ENCODE measurements at regions not wholly inside any gene's neighbourhood (a gene's known extent, or its start where the extent isn't known, plus 50 kb on each side); places are given as distances from the start of the nearest gene placed in this dataset.

DNA sequence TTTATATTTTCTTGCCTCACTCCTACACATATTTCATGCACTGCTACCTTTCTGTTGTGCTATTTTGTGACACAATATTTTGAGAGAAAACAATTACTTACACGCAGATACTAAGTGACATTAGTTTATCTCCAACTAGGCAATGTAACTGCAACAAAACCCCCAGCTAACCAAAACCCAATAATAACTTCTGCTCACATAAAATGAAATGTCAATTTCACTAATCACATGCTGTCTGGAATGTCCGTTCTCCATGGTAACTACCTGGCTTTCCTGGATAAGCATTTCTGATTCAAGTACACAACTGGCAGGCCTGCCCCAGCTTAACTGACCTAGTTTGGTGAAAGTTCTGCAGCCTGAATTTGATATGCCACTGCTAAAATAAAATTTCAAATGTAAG lies 313.5 kb downstream of the TMA16 start:
- Histone ChIP-seq H3K36me3 (ENCODE audit: control insufficient read depth in 3 of 3, insufficient read depth in 2 of 3, low read depth in 1 of 3, low read length in 3 of 3) (no peaks in the 10 kb centered on the region), H3K27me3 (ENCODE audit: control insufficient read depth in 3 of 3, insufficient read depth in 3 of 3, low read length in 3 of 3) (no peaks in the 10 kb centered on the region), H3K4me1 (ENCODE audit: control insufficient read depth in 3 of 3, insufficient read depth in 2 of 3, low read depth in 1 of 3, low read length in 2 of 3) (no peaks in the 10 kb centered on the region), H3K9me3 (ENCODE audit: control insufficient read depth in 2 of 2, insufficient read depth in 1 of 2, low read depth in 1 of 2, low read length in 1 of 2) (no peaks in the 10 kb centered on the region), H3K27ac (ENCODE audit: low read depth in 1 of 3, low read length in 2 of 3) (no peak overlapping the region), H3K4me3 (ENCODE audit: low read depth in 1 of 3, low read length in 3 of 3) (no peak overlapping the region)
- WGBS, 3 donors, result 35 to 67% (median 47%) methylated on average over 2 of the region's 2 CpGs
- DNase-seq (no peak), FAIRE-seq (no peak)

DNA sequence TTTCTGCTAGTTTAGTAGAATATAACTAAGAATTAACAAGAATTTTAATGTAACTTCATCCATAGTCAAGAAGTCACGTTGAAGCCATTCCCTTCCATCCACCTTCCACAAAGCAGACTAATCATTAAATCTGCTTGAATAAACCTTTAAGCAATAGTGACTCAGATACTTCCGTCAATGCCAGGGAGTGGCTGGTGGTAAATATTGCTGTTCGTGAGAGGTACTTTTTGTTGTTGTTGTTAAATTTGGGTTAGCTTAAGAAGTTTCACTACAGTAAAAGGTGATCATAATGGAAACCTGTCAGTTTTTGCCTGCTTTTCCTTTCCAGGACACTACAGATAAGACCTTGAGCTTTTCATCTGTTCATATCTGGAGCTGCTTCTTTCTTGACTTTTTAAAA lies 316.3 kb downstream of the TMA16 start:
- peak in 1 of 2 donors; percentile 1 for DNase-seq
- H3K9me3 ChIP-seq (ENCODE audit: control insufficient read depth in 2 of 2, insufficient read depth in 1 of 2, low read depth in 1 of 2, low read length in 1 of 2), result no peaks in the 10 kb centered on the region
- no peak overlapping the region for H3K27ac ChIP-seq (ENCODE audit: low read depth in 1 of 3, low read length in 2 of 3)
- 14 to 58% (median 30%) methylated on average over 3 of the region's 3 CpGs for WGBS, 3 donors
- no peak overlapping the region for H3K4me3 ChIP-seq (ENCODE audit: low read depth in 1 of 3, low read length in 3 of 3)
- H3K27me3 ChIP-seq (ENCODE audit: control insufficient read depth in 3 of 3, insufficient read depth in 3 of 3, low read length in 3 of 3), result no peaks in the 10 kb centered on the region
- no peak for FAIRE-seq
- H3K36me3 ChIP-seq (ENCODE audit: control insufficient read depth in 3 of 3, insufficient read depth in 2 of 3, low read depth in 1 of 3, low read length in 3 of 3), result no peaks in the 10 kb centered on the region
- H3K4me1 ChIP-seq (ENCODE audit: control insufficient read depth in 3 of 3, insufficient read depth in 2 of 3, low read depth in 1 of 3, low read length in 2 of 3), result no peaks in the 10 kb centered on the region

DNA sequence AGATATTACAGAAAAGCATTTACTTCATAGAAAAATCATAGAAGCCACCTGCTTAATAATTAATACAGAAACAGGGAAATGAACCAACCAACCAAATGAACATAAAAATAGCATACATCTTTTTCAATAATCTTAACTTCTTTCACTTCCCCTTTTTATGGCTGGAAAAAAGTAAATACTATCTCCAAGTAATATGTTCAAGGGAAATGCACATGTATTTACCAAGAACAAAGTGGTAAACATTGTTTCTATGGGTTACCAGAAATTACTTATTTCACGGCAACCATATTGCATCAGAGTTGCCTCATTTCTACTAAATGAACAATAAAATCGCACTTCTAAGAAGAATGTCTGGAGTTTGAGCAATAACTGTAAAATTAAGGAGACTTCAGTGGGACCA lies 321.3 kb downstream of the TMA16 start:
- WGBS, 3 donors, result 60 to 73% (median 73%) methylated on average over 2 of the region's 2 CpGs
- Histone ChIP-seq H3K36me3 (ENCODE audit: control insufficient read depth in 3 of 3, insufficient read depth in 2 of 3, low read depth in 1 of 3, low read length in 3 of 3) (no peaks in the 10 kb centered on the region), H3K4me3 (ENCODE audit: low read depth in 1 of 3, low read length in 3 of 3) (no peak overlapping the region), H3K27ac (ENCODE audit: low read depth in 1 of 3, low read length in 2 of 3) (no peak overlapping the region), H3K4me1 (ENCODE audit: control insufficient read depth in 3 of 3, insufficient read depth in 2 of 3, low read depth in 1 of 3, low read length in 2 of 3) (no peaks in the 10 kb centered on the region), H3K9me3 (ENCODE audit: control insufficient read depth in 2 of 2, insufficient read depth in 1 of 2, low read depth in 1 of 2, low read length in 1 of 2) (no peaks in the 10 kb centered on the region), H3K27me3 (ENCODE audit: control insufficient read depth in 3 of 3, insufficient read depth in 3 of 3, low read length in 3 of 3) (no peaks in the 10 kb centered on the region)
- FAIRE-seq, result no peak
- DNase-seq, result no peak

DNA sequence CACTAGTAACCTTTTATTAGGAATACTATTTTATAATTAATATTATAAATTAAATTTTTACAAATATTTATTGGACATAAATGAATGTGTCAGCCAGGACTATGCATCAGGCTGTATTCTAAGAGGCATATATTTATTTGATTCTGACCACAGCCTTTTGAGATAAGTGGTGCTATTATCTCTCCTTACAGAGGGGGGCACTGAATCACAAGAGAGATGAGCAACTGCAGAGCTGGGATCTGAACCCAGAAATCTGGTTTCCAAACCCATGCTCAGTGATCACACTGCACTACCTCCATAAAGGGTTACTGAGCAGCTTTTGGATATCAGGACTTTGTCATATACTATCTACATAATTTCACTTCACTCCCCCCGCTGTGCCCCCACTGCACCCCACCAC lies 322.0 kb downstream of the TMA16 start:
- Histone ChIP-seq H3K36me3 (ENCODE audit: control insufficient read depth in 3 of 3, insufficient read depth in 2 of 3, low read depth in 1 of 3, low read length in 3 of 3) (no peaks in the 10 kb centered on the region), H3K4me1 (ENCODE audit: control insufficient read depth in 3 of 3, insufficient read depth in 2 of 3, low read depth in 1 of 3, low read length in 2 of 3) (no peaks in the 10 kb centered on the region), H3K27ac (ENCODE audit: low read depth in 1 of 3, low read length in 2 of 3) (no peak overlapping the region), H3K4me3 (ENCODE audit: low read depth in 1 of 3, low read length in 3 of 3) (no peak overlapping the region), H3K27me3 (ENCODE audit: control insufficient read depth in 3 of 3, insufficient read depth in 3 of 3, low read length in 3 of 3) (no peaks in the 10 kb centered on the region), H3K9me3 (ENCODE audit: control insufficient read depth in 2 of 2, insufficient read depth in 1 of 2, low read depth in 1 of 2, low read length in 1 of 2) (no peaks in the 10 kb centered on the region)
- WGBS, 3 donors, result 73 to 94% (median 86%) methylated on average over 1 of the region's 1 CpG
- no peak for FAIRE-seq
- DNase-seq, result no peak

DNA sequence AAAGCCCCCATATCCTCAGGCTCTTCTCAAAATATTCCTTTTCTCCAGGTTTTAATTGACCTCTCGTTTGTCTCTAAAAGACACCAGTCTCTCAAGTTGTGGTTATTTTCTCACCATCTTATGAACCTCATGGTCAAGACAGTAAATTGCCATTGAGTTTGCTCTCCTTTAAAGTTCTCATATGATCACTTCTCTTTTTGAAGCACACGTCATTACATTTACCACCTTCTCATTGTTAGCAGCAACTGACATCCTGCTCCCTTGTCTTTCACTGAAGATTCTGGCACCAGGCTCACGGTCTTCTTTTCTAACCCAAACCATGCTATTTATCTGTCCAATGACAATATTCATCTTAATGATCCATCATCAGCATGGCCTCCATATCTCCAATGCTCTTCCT lies 324.2 kb downstream of the TMA16 start:
- DNase-seq, result no peak
- Histone ChIP-seq H3K4me3 (ENCODE audit: low read depth in 1 of 3, low read length in 3 of 3) (no peak overlapping the region), H3K4me1 (ENCODE audit: control insufficient read depth in 3 of 3, insufficient read depth in 2 of 3, low read depth in 1 of 3, low read length in 2 of 3) (no peaks in the 10 kb centered on the region)

DNA sequence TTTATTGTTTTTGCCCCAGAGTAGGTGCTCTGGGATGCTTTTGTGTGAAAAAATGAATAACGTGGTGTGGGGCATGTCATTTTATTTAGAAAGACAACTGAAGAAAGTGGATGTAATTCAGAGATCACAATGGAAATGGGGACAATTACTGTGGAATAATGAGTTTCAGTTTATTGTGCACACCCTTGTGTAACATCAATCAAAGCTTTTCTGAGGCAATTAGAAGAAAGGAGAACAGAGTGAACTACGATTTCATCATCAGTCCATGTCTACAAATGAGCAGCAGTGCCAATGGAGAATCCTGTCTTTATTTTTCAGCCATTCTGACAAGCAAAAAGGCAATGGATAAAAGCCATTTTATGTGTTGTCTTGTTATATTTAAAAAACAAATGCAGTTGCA lies 339.2 kb downstream of the TMA16 start:
- H3K27me3 ChIP-seq (ENCODE audit: control insufficient read depth in 3 of 3, insufficient read depth in 3 of 3, low read length in 3 of 3), result no peaks in the 10 kb centered on the region
- H3K27ac ChIP-seq (ENCODE audit: low read depth in 1 of 3, low read length in 2 of 3), result no peak overlapping the region
- no peaks in the 10 kb centered on the region for H3K36me3 ChIP-seq (ENCODE audit: control insufficient read depth in 3 of 3, insufficient read depth in 2 of 3, low read depth in 1 of 3, low read length in 3 of 3)
- no peaks in the 10 kb centered on the region for H3K9me3 ChIP-seq (ENCODE audit: control insufficient read depth in 2 of 2, insufficient read depth in 1 of 2, low read depth in 1 of 2, low read length in 1 of 2)
- FAIRE-seq, result no peak
- H3K4me1 ChIP-seq (ENCODE audit: control insufficient read depth in 3 of 3, insufficient read depth in 2 of 3, low read depth in 1 of 3, low read length in 2 of 3), result no peaks in the 10 kb centered on the region
- WGBS, 3 donors, result 44 to 55% (median 46%) methylated on average over 2 of the region's 2 CpGs
- H3K4me3 ChIP-seq (ENCODE audit: low read depth in 1 of 3, low read length in 3 of 3), result no peak overlapping the region
- no peak for DNase-seq

More for the DNA sequence above, 324.2 kb downstream of the TMA16 start:
- H3K27ac ChIP-seq (ENCODE audit: low read depth in 1 of 3, low read length in 2 of 3), result no peak overlapping the region
- H3K9me3 ChIP-seq (ENCODE audit: control insufficient read depth in 2 of 2, insufficient read depth in 1 of 2, low read depth in 1 of 2, low read length in 1 of 2), result no peaks in the 10 kb centered on the region
- no peaks in the 10 kb centered on the region for H3K27me3 ChIP-seq (ENCODE audit: control insufficient read depth in 3 of 3, insufficient read depth in 3 of 3, low read length in 3 of 3)
- 72 to 83% (median 72%) methylated on average over 3 of the region's 3 CpGs for WGBS, 3 donors
- H3K36me3 ChIP-seq (ENCODE audit: control insufficient read depth in 3 of 3, insufficient read depth in 2 of 3, low read depth in 1 of 3, low read length in 3 of 3), result no peaks in the 10 kb centered on the region
- FAIRE-seq, result no peak

DNA sequence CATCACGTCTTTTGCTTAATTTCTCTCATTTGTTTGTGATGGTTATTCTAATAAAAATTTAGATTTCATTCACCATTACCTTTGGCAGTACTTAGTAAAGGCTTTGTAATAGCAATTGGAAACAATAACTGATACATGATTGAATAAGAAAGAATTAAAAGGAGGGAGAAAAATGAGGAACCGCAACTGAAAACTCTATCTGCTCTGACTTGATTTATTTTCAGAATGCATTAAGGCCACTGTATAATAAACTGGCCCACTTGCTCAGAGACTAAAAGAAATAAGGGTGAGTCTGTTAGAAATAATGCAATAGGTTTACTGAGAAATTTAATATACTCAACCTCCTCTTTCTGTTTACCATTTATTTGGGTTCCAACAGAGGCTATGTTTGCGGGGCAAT lies 351.5 kb downstream of the TMA16 start:
- H3K27me3 ChIP-seq (ENCODE audit: control insufficient read depth in 3 of 3, insufficient read depth in 3 of 3, low read length in 3 of 3), result no peaks in the 10 kb centered on the region
- no peak for FAIRE-seq

DNA sequence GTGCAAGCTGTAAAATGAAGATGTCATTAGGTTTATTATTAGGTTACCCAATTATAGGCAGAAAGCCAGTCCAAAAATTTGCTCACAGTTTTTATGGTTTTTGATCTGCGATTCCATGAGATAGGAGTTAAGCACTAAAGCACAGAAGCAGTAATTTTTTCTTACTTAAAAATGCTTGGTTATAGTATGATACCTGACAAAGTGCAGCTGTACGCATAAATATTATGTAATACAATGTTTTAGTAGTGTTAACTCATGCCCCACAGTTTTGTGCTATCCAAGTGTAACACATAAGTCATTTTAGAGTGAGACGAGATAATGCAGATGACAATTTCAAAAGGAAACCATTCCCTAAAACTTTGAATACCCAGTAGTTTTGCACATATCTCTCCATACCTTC lies 357.8 kb downstream of the TMA16 start:
- Histone ChIP-seq H3K4me1 (ENCODE audit: control insufficient read depth in 3 of 3, insufficient read depth in 2 of 3, low read depth in 1 of 3, low read length in 2 of 3) (no peaks in the 10 kb centered on the region), H3K9me3 (ENCODE audit: control insufficient read depth in 2 of 2, insufficient read depth in 1 of 2, low read depth in 1 of 2, low read length in 1 of 2) (peaks cover 0 to 2% of the 10 kb centered on the region in 2 donors), H3K4me3 (ENCODE audit: low read depth in 1 of 3, low read length in 3 of 3) (no peak overlapping the region), H3K36me3 (ENCODE audit: control insufficient read depth in 3 of 3, insufficient read depth in 2 of 3, low read depth in 1 of 3, low read length in 3 of 3) (no peaks in the 10 kb centered on the region), H3K27me3 (ENCODE audit: control insufficient read depth in 3 of 3, insufficient read depth in 3 of 3, low read length in 3 of 3) (no peaks in the 10 kb centered on the region), H3K27ac (ENCODE audit: low read depth in 1 of 3, low read length in 2 of 3) (no peak overlapping the region)
- DNase-seq (no peak), FAIRE-seq (no peak)
- 74 to 83% (median 81%) methylated on average over 3 of the region's 3 CpGs for WGBS, 3 donors

More for the DNA sequence above, 351.5 kb downstream of the TMA16 start:
- H3K4me3 ChIP-seq (ENCODE audit: low read depth in 1 of 3, low read length in 3 of 3), result no peak overlapping the region
- WGBS, 3 donors, result 83 to 85% (median 84%) methylated on average over 3 of the region's 3 CpGs
- no peak for DNase-seq
- H3K27ac ChIP-seq (ENCODE audit: low read depth in 1 of 3, low read length in 2 of 3), result no peak overlapping the region
- no peaks in the 10 kb centered on the region for H3K36me3 ChIP-seq (ENCODE audit: control insufficient read depth in 3 of 3, insufficient read depth in 2 of 3, low read depth in 1 of 3, low read length in 3 of 3)
- no peaks in the 10 kb centered on the region for H3K4me1 ChIP-seq (ENCODE audit: control insufficient read depth in 3 of 3, insufficient read depth in 2 of 3, low read depth in 1 of 3, low read length in 2 of 3)
- H3K9me3 ChIP-seq (ENCODE audit: control insufficient read depth in 2 of 2, insufficient read depth in 1 of 2, low read depth in 1 of 2, low read length in 1 of 2), result no peaks in the 10 kb centered on the region

DNA sequence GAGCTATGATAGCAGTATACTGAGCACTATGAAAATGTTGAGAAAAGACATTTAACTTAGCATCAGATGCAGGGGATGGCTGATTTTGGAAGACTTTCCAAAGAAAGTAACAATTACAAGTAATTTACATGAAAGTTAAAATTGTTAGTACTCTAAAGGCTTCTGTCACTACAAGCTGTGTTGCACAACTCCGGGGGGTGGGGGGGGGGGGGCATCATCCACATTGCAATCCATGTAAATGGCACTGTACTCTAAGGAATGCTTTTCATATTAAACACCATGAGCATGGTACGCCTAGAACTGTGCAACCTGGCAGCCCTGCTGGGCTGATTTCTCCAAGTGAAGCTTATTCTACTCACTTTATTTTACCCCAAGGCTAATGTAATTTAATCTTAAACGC lies 363.4 kb downstream of the TMA16 start:
- no peaks in the 10 kb centered on the region for H3K36me3 ChIP-seq (ENCODE audit: control insufficient read depth in 3 of 3, insufficient read depth in 2 of 3, low read depth in 1 of 3, low read length in 3 of 3)
- DNase-seq, result no peak
- H3K27me3 ChIP-seq (ENCODE audit: control insufficient read depth in 3 of 3, insufficient read depth in 3 of 3, low read length in 3 of 3), result no peaks in the 10 kb centered on the region
- no peaks in the 10 kb centered on the region for H3K4me1 ChIP-seq (ENCODE audit: control insufficient read depth in 3 of 3, insufficient read depth in 2 of 3, low read depth in 1 of 3, low read length in 2 of 3)
- H3K9me3 ChIP-seq (ENCODE audit: control insufficient read depth in 2 of 2, insufficient read depth in 1 of 2, low read depth in 1 of 2, low read length in 1 of 2), result no peaks in the 10 kb centered on the region
- FAIRE-seq, result no peak
- H3K4me3 ChIP-seq (ENCODE audit: low read depth in 1 of 3, low read length in 3 of 3), result no peak overlapping the region
- no peak overlapping the region for H3K27ac ChIP-seq (ENCODE audit: low read depth in 1 of 3, low read length in 2 of 3)
- 64 to 74% (median 68%) methylated on average over 3 of the region's 3 CpGs for WGBS, 3 donors

Measured in small intestine (tissue), 7 donors.